Epithelial cell of esophagus (primary cell): ENCODE measurements at regions not wholly inside any gene's neighbourhood (a gene's known extent, or its start where the extent isn't known, plus 50 kb on each side); places are given as distances from the start of the nearest gene placed in this dataset.
"Not testable (repeated sequence)": the region's sequence is repeated elsewhere in the genome, so short reads cannot be mapped to it uniquely, and the experiment has no call there.

Experiments used
- DNase-seq: peaks from one replicate; pipeline ENCODE4 v3.0.0; 2010; ENCODE audit warnings: low read depth
- H3K4me3 ChIP-seq: 2 replicates; pipeline ENCODE4 v1.5.1; 2011; ENCODE audit warnings: mild to moderate bottlenecking, low read length, control low read depth
- TF ChIP-seq, protein P1 (sequence below): IDR thresholded peaks from 2 replicates; pipeline ENCODE4 v1.5.1; 2011; ENCODE audit warnings: low read depth, mild to moderate bottlenecking, low read length, control low read depth, inconsistent platforms; ENCODE audit not compliant: insufficient read depth; ENCODE audit errors: missing control alignments

DNA sequence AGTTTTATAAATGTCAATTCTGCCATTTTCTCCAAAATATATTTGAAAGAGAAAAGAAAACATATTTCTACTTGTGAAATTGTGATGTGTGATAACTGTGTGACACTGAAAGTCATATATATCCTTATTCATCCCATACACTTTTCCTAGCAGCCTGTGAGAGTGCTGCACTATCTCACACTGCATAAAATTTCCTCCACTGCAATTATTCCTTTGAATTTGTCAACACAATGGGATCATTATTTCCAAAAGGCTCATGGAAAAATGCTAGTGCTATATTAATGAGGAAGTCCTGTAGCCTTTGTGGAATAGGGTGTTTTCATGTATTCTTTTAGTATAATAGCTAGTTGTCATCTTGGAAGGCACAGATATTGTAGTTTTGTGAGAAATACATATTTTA is 504.1 kb downstream of the RPL10L start:
- H3K4me3 ChIP-seq: no peak overlapping the region
- TF ChIP-seq, protein P1, sequence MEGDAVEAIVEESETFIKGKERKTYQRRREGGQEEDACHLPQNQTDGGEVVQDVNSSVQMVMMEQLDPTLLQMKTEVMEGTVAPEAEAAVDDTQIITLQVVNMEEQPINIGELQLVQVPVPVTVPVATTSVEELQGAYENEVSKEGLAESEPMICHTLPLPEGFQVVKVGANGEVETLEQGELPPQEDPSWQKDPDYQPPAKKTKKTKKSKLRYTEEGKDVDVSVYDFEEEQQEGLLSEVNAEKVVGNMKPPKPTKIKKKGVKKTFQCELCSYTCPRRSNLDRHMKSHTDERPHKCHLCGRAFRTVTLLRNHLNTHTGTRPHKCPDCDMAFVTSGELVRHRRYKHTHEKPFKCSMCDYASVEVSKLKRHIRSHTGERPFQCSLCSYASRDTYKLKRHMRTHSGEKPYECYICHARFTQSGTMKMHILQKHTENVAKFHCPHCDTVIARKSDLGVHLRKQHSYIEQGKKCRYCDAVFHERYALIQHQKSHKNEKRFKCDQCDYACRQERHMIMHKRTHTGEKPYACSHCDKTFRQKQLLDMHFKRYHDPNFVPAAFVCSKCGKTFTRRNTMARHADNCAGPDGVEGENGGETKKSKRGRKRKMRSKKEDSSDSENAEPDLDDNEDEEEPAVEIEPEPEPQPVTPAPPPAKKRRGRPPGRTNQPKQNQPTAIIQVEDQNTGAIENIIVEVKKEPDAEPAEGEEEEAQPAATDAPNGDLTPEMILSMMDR: no peak
- DNase-seq: no peak

DNA sequence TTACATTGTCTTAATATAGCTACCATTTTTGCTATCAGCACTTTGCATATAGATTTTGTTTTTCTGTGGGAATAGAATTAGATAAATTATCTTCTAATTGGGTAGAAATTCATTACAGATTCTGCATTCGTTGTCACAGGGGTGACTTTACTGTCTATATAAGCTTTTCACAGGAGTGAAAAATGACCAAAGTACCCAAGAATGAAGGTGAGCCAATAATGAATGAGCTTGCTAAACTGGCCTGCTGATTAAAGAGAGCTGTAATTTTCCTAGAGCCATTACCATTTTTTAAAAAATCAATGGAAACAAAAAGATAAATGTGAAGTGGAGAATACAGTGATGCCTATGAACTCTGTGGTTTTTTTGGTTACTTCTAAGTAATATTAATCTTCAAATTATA is 504.6 kb downstream of the RPL10L start:
- TF ChIP-seq, protein P1: no peak
- DNase-seq: no peak
- H3K4me3 ChIP-seq: no peak overlapping the region

DNA sequence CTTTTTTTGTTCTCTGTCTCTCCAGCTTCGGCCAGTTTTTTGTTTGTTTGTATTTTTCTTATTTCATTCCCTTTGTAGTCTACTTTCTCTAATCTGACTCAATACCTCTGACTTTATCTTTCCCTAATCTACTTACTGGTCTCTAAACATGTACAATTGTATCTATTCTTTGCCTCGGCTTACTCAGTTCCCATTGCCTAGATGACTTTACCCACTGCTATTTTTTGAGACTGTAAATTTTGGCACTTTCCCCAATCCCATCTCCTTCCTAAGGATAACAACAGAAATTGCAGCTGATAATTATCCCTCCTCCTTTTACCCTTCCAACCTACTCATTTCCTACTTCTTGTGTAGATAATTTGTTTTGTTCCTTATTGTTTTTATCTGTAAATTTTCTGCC is 511.1 kb downstream of the RPL10L start:
- DNase-seq: no peak
- TF ChIP-seq, protein P1: no peak
- H3K4me3 ChIP-seq: no peak overlapping the region

DNA sequence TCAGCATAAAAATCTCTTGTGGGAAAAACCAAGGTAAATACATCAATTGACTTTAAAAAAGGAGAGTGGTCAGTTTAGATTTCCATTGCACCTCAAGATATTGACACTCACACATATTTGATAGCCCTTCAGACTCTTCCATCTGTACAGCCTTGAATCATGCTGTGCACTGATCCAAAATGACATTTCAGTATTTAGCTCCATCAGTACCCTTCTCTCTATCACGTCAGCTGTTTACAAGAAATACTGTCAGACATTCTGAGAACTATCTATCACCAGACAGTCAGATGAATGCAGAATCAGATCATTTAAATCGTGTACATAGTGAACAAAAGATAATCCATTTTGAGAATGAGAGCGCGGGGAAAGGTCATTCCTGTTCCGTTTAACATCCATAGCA is 511.9 kb downstream of the RPL10L start:
- no peak overlapping the region for H3K4me3 ChIP-seq
- TF ChIP-seq, protein P1: no peak
- no peak for DNase-seq

DNA sequence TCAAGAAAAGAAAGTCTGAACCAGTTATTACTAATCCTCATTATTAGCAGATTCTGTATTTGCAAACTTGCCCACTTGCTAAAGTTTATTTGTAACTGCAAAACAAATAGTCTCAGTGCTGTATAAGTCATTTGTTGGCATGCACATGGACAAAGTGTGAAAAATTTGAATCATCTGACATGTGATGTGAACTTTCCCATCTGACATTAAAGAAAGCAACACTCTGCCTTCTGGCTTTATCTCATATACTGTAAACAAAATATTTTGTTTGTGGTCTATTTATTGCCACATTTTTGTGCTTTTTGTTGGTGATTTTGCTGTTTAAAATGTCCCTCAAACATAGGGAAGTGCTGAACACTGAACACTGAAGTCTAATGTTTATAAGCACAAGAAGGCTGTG is 513.8 kb downstream of the RPL10L start:
- TF ChIP-seq, protein P1: no peak
- no peak for DNase-seq
- no peak overlapping the region for H3K4me3 ChIP-seq

DNA sequence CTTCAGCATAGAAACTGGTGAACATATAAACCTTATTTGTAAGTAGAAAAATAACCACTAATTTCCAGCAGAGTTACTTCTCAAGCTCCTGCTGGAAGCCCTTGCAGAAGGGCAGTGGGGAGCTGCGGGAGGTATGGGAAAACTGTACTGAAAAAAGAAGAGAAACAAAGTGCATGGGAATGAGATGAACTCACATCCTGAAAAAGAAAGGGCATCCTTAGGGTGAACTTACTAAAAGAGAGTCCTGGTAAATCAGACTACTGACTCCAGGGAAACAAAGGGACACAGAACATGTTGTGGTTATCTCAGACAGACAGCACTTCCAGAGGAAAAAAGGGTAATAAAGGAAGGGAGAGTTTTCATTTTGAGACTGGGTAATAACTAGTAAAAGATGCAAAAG is 515.1 kb downstream of the RPL10L start:
- no peak overlapping the region for H3K4me3 ChIP-seq
- TF ChIP-seq, protein P1: no peak
- no peak for DNase-seq

DNA sequence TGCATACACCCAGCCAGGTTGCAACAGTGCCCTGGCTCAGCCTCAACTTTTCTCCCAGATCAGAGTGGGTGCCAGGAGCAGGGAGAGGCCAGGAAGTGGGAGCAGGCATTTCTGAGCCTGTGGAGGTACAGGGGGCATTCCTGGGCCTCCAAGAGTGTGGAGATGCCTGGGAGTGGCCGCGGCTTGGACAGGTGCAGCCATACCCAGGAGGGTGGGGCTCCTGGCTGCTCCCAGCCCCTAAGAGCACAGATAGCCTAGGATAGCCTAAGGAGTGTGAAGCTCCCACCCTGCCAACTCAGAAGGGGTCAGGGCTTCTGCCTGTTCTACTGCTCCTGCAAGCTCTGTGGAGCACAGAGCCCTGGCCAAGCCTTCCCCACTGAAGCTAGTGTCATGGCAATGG is 543.4 kb downstream of the RPL10L start:
- H3K4me3 ChIP-seq: no peak overlapping the region
- DNase-seq: no peak
- TF ChIP-seq, protein P1: no peak

DNA sequence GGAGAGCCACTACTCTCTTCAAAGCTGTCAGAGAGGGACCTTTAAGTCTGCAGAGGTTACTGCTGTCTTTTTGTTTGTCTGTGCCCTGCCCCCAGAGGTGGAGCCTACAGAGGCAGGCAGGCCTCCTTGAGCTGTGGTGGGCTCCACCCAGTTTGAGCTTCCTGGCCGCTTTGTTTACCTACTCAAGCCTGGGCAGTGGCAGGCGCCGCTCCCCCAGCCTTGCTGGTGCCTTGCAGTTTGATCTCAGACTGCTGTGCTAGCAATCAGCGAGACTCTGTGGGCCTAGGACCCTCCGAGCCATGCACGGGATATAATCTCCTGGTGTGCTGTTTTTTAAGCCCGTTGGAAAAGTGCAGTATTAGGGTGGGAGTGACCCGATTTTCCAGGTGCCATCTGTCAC is 550.7 kb downstream of the RPL10L start:
- not testable (repeated sequence) for H3K4me3 ChIP-seq, DNase-seq
